Small intestine (tissue), 7 donors: ENCODE measurements at regions not wholly inside any gene's neighbourhood (a gene's known extent, or its start where the extent isn't known, plus 50 kb on each side); places are given as distances from the start of the nearest gene placed in this dataset.

Experiments used
- DNase-seq, 2 donors: peaks; one replicate each; pipeline versions ENCODE4 v3.0.0 to v3.0.0-alpha.2; 2013
- FAIRE-seq: peaks from 2 replicates; lab custom pipeline; 2012; peaks lifted over from hg19 to GRCh38; lab: Jason Lieb, UNC
- H3K27ac ChIP-seq, 3 donors: one replicate each; pipeline ENCODE4 v1.5.1; 2013; ENCODE audit warnings: low read length in 2 of 3, mild to moderate bottlenecking in 2 of 3, control low read depth in 1 of 3, inconsistent platforms in 1 of 3, low read depth in 1 of 3, moderate library complexity in 1 of 3
- H3K27me3 ChIP-seq, 3 donors: one replicate each; pipeline ENCODE4 v1.6.1; 2013; ENCODE audit warnings: low read length in 3 of 3, inconsistent platforms in 1 of 3; ENCODE audit not compliant: control insufficient read depth in 3 of 3, insufficient read depth in 3 of 3
- H3K36me3 ChIP-seq, 3 donors: one replicate each; pipeline ENCODE4 v1.6.1; 2013; ENCODE audit warnings: low read length in 3 of 3, inconsistent platforms in 1 of 3, low read depth in 1 of 3, mild to moderate bottlenecking in 1 of 3, moderate library complexity in 1 of 3; ENCODE audit not compliant: control insufficient read depth in 3 of 3, insufficient read depth in 2 of 3
- H3K4me1 ChIP-seq, 3 donors: one replicate each; pipeline ENCODE4 v1.6.1; 2013; ENCODE audit warnings: low read length in 2 of 3, inconsistent platforms in 1 of 3, low read depth in 1 of 3, mild to moderate bottlenecking in 1 of 3, moderate library complexity in 1 of 3; ENCODE audit not compliant: control insufficient read depth in 3 of 3, insufficient read depth in 2 of 3
- H3K4me3 ChIP-seq, 3 donors: one replicate each; pipeline ENCODE4 v1.5.1; 2013; ENCODE audit warnings: low read length in 3 of 3, control low read depth in 1 of 3, inconsistent platforms in 1 of 3, low read depth in 1 of 3, mild to moderate bottlenecking in 1 of 3, moderate library complexity in 1 of 3
- H3K9me3 ChIP-seq, 2 donors: one replicate each; pipeline ENCODE4 v1.6.1; 2013; ENCODE audit warnings: low read depth in 1 of 2, low read length in 1 of 2; ENCODE audit not compliant: control insufficient read depth in 2 of 2, insufficient read depth in 1 of 2
- WGBS, 3 donors: extraction: QIAGEN DNeasy Blood & Tissue Kit; methylation state at CpG; one replicate each; pipeline ENCODE4 v1.1.7; 2013; 5-methylcytosine and 5-hydroxymethylcytosine counted together
- donor health status: healthy with polysubstance abuse.
- donor health status: control.
- donor health status: control.
- donor health status: Bipolar disorder and iron deficiency.
- donor health status: healthy.

- Histone ChIP-seq H3K4me1 (no peaks in the 10 kb centered on the region), H3K4me3 (no peak overlapping the region), H3K27me3 (no peaks in the 10 kb centered on the region), H3K36me3 (no peaks in the 10 kb centered on the region), H3K27ac (no peak overlapping the region), H3K9me3 (peaks cover 0 to 10% of the 10 kb centered on the region in 2 donors)
- FAIRE-seq (no peak), DNase-seq (no peak)
- WGBS, 3 donors = 65 to 88% (median 77%) methylated on average over 2 of the region's 2 CpGs
Observed at GRCh38 chr14:76613616-76614015, 147.7 kb upstream of the VASH1 start.

GRCh38 chr14:76615331-76615730, 145.9 kb upstream of the VASH1 start:
- WGBS, 3 donors = 57 to 69% (median 58%) methylated on average over 7 to 9 of the region's 9 CpGs
- H3K36me3 ChIP-seq = no peaks in the 10 kb centered on the region

GRCh38 chr14:76617440-76617839, 143.8 kb upstream of the VASH1 start:
- H3K4me1 ChIP-seq = no peaks in the 10 kb centered on the region
- H3K36me3 ChIP-seq = no peaks in the 10 kb centered on the region
- no peak overlapping the region for H3K4me3 ChIP-seq
- H3K27me3 ChIP-seq = no peaks in the 10 kb centered on the region
- no peak for FAIRE-seq
- H3K9me3 ChIP-seq = peaks cover 0 to 10% of the 10 kb centered on the region in 2 donors
- DNase-seq = no peak
- WGBS, 3 donors = 72 to 82% (median 73%) methylated on average over 4 of the region's 4 CpGs
- H3K27ac ChIP-seq = no peak overlapping the region

More at GRCh38 chr14:76615331-76615730, 145.9 kb upstream of the VASH1 start:
- Histone ChIP-seq H3K4me1 (no peaks in the 10 kb centered on the region), H3K27me3 (no peaks in the 10 kb centered on the region), H3K4me3 (no peak overlapping the region), H3K27ac (no peak overlapping the region), H3K9me3 (peaks cover 0 to 10% of the 10 kb centered on the region in 2 donors)
- DNase-seq (no peak), FAIRE-seq (no peak)

GRCh38 chr14:76636602-76637001, 124.7 kb upstream of the VASH1 start:
- Histone ChIP-seq H3K4me1 (no peaks in the 10 kb centered on the region), H3K27me3 (peaks cover 0 to 8% (median 0%) of the 10 kb centered on the region in 3 donors), H3K36me3 (no peaks in the 10 kb centered on the region), H3K9me3 (no peaks in the 10 kb centered on the region), H3K4me3 (no peak overlapping the region), H3K27ac (no peak overlapping the region)
- DNase-seq (no peak), FAIRE-seq (no peak)

GRCh38 chr14:76638841-76639240, 122.4 kb upstream of the VASH1 start:
- WGBS, 3 donors = 73 to 89% (median 81%) methylated on average over 3 of the region's 3 CpGs
- peaks cover 0 to 6% (median 3%) of the 10 kb centered on the region in 3 donors for H3K27me3 ChIP-seq
- H3K4me1 ChIP-seq = no peaks in the 10 kb centered on the region
- no peak overlapping the region for H3K4me3 ChIP-seq
- no peaks in the 10 kb centered on the region for H3K36me3 ChIP-seq
- no peak overlapping the region for H3K27ac ChIP-seq
- no peak for DNase-seq
- no peak for FAIRE-seq
- no peaks in the 10 kb centered on the region for H3K9me3 ChIP-seq

- Histone ChIP-seq H3K27ac (no peak overlapping the region), H3K9me3 (no peaks in the 10 kb centered on the region), H3K36me3 (no peaks in the 10 kb centered on the region), H3K4me3 (no peak overlapping the region), H3K4me1 (no peaks in the 10 kb centered on the region), H3K27me3 (peaks cover 0 to 6% (median 5%) of the 10 kb centered on the region in 3 donors)
- FAIRE-seq (no peak), DNase-seq (no peak)
- WGBS, 3 donors = 55 to 84% (median 71%) methylated on average over 5 to 6 of the region's 6 CpGs
Observed at GRCh38 chr14:76639606-76640229, 121.5 kb upstream of the VASH1 start.

GRCh38 chr14:76640923-76641395, 120.3 kb upstream of the VASH1 start:
- Histone ChIP-seq H3K4me1 (no peaks in the 10 kb centered on the region), H3K36me3 (no peaks in the 10 kb centered on the region), H3K9me3 (no peaks in the 10 kb centered on the region), H3K4me3 (no peak overlapping the region), H3K27me3 (peaks cover 0 to 6% (median 5%) of the 10 kb centered on the region in 3 donors), H3K27ac (no peak overlapping the region)
- WGBS, 3 donors = 43 to 64% (median 62%) methylated on average over 1 of the region's 1 CpG
- FAIRE-seq = no peak
- DNase-seq = no peak

GRCh38 chr14:76641541-76641940, 119.7 kb upstream of the VASH1 start:
- Histone ChIP-seq H3K36me3 (no peaks in the 10 kb centered on the region), H3K4me3 (no peak overlapping the region), H3K4me1 (no peaks in the 10 kb centered on the region), H3K27ac (no peak overlapping the region), H3K9me3 (no peaks in the 10 kb centered on the region), H3K27me3 (peaks cover 0 to 6% (median 5%) of the 10 kb centered on the region in 3 donors)
- no peak for DNase-seq
- FAIRE-seq = no peak
- WGBS, 3 donors = 66 to 77% (median 69%) methylated on average over 4 of the region's 4 CpGs

- peaks cover 0 to 6% (median 5%) of the 10 kb centered on the region in 3 donors for H3K27me3 ChIP-seq
- FAIRE-seq (no peak), DNase-seq (no peak)
- no peaks in the 10 kb centered on the region for H3K36me3 ChIP-seq
- no peak overlapping the region for H3K27ac ChIP-seq
- no peaks in the 10 kb centered on the region for H3K4me1 ChIP-seq
- 47 to 58% (median 52%) methylated on average over 6 of the region's 6 CpGs for WGBS, 3 donors
- H3K4me3 ChIP-seq = no peak overlapping the region
- no peaks in the 10 kb centered on the region for H3K9me3 ChIP-seq
Observed at GRCh38 chr14:76643887-76644286, 117.4 kb upstream of the VASH1 start.
